ENCODE measurements at regions not wholly inside any gene's neighbourhood (a gene's known extent, or its start where the extent isn't known, plus 50 kb on each side); places are given as distances from the start of the nearest gene placed in this dataset.

- ChIA-PET CTCF (no interaction called here), POLR2A (ENCODE audit: low non-redundant PET) (no interaction called here)
- no peak overlapping the region for H3K27ac ChIP-seq
- DNase-seq (ENCODE audit: low spot score), result no peak
- TF ChIP-seq CTCF (conservative IDR thresholded peaks at IDR 0.05; ENCODE audit: low read depth), result no peak
These were observed 801.9 kb upstream of the CELF4 start for GRCh38 chr18:38367473-38367872.

- DNase-seq (ENCODE audit: low spot score), result no peak
- ChIA-PET POLR2A (ENCODE audit: low non-redundant PET) (no interaction called here), CTCF (no interaction called here)
- no peak for TF ChIP-seq CTCF (conservative IDR thresholded peaks at IDR 0.05; ENCODE audit: low read depth)
- H3K27ac ChIP-seq, result no peak overlapping the region
These were observed 796.7 kb upstream of the CELF4 start for GRCh38 chr18:38362286-38362792.

- CTCF ChIA-PET, result no interaction called here
- no peak for TF ChIP-seq CTCF (conservative IDR thresholded peaks at IDR 0.05; ENCODE audit: low read depth)
These were observed 793.4 kb upstream of the CELF4 start for GRCh38 chr18:38358805-38359657.

GRCh38 chr18:38353149-38353548, 787.6 kb upstream of the CELF4 start:
- no peak for DNase-seq (ENCODE audit: low spot score)
- ChIA-PET POLR2A (ENCODE audit: low non-redundant PET) (no interaction called here), CTCF (interaction anchor here (0.6 kb wide), 1 partner anchor 58 kb away, joined by 3 read pairs; no protein-coding TSS in a partner anchor)
- H3K27ac ChIP-seq, result no peak overlapping the region
- no peak for TF ChIP-seq CTCF (conservative IDR thresholded peaks at IDR 0.05; ENCODE audit: low read depth)

More at GRCh38 chr18:38358805-38359657, 793.4 kb upstream of the CELF4 start:
- no peak overlapping the region for H3K27ac ChIP-seq
- no peak for DNase-seq (ENCODE audit: low spot score)
- POLR2A ChIA-PET (ENCODE audit: low non-redundant PET), result no interaction called here

GRCh38 chr18:38350141-38350540, 784.5 kb upstream of the CELF4 start:
- CTCF ChIA-PET, result no interaction called here
- no peak for DNase-seq (ENCODE audit: low spot score)
- POLR2A ChIA-PET (ENCODE audit: low non-redundant PET), result no interaction called here
- no peak for TF ChIP-seq CTCF (conservative IDR thresholded peaks at IDR 0.05; ENCODE audit: low read depth)
- H3K27ac ChIP-seq, result no peak overlapping the region

GRCh38 chr18:38330573-38330972, 765.0 kb upstream of the CELF4 start:
- ChIA-PET POLR2A (ENCODE audit: low non-redundant PET) (no interaction called here), CTCF (no interaction called here)
- DNase-seq (ENCODE audit: low spot score), result no peak
- no peak for TF ChIP-seq CTCF (conservative IDR thresholded peaks at IDR 0.05; ENCODE audit: low read depth)
- H3K27ac ChIP-seq, result no peak overlapping the region

Measured in RWPE1 (cell line).